ENCODE measurements at regions not wholly inside any gene's neighbourhood (a gene's known extent, or its start where the extent isn't known, plus 50 kb on each side); places are given as distances from the start of the nearest gene placed in this dataset.
A peak's percentile ranks its signal among the peaks of the same experiment; 100 is the strongest.

DNA sequence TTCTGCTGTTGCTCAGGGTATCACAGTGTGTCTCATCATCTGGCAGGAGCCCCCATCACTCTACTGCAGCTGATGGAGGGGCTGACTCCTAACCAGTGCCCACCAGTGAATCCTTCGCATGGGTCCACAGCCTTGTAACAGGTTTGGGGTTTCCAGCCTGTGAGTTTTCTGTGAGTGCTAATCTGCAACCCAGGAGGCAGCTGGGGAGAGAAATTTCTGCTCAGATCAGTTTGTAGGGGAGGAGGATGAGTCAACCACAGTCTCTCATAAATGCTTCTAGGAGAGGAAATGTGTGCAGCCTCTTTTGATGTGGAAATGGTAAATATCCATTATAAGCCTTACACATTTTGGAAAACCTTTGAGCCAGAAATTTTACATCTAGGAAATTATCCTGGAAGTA is 871.3 kb downstream of the AACS start:
- DNase-seq: no peak

DNA sequence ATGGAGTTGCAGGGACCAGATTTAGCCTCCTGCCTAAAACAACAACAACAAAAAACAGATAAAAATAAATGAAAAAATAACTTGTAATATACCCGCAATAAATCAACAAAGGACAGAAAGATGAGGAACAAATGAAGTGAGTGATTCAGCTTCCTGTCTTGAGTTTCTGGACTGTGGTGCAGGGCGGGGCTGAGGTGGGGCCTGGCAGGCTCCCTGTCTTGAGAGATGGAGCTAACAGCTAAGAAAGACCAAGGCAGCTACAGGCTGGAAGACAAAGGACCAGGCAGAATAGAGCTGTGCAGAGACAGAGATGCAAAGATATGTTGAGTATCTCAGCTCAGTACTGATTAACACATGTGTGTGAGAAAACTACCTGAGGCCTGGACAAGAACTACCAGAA is 879.2 kb downstream of the AACS start:
- DNase-seq: no peak

DNA sequence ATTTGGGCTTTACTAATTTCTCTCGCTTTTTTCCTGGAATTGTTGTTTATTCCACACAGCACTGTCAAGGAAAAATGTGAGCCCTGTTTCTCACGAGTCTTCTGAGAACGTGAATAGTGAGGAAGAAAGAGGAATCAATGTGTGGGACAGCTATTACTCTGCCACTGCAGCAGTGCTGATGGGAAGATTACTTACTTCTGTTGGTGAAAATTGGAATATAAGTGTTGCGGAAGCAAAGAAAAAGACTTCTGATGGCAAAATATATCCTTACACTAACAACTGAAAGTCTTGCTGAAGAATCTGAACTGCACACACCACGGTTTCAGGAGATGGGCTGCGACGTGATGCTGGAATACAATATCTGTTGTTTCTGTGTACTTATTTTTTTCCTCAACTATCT is 884.2 kb downstream of the AACS start:
- DNase-seq: no peak

DNA sequence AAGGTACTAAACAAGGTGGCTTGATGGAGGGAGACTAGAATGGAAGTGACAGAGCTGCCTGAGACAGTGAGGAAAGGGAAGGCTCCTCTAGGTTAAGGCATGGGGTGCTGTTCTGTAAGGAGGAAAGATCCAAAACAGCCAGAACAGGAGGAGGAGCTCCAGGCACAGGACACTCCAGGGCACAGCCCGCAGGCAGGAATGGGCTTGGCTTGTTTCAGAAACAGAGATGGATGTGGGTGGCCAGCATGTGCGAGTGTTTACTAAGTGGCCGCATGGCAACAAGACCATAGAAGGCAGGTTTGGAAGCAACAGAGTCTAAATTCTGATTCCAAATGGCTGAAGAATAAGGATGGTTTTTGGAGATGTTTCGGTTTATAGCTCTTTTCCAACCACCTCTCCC is 889.1 kb downstream of the AACS start:
- no peak for DNase-seq

GRCh38 chr12:125956186-125956585 is 891.0 kb downstream of the AACS start:
- DNase-seq: no peak

DNA sequence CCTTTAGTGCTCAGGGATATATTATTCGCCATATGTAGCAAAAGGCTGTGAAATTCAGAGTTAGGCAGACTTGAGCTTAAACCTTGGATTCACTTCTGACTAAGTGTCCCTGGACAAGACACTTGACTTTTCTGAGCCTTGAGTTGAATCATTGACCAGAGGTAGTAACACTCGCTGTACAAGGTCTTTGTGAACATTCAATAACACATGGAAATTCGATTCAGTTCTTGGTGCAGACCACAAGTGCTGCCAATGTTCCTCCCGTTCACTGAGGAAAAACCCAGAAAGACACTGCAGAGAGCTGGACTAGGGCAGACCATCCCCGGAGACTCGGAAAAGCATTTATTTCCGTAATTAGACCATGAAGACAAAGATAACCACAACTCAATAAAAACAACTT is 901.4 kb downstream of the AACS start:
- no peak for DNase-seq

- no peak for DNase-seq
Observed at GRCh38 chr12:125968413-125968812, 903.2 kb downstream of the AACS start.

- no peak for DNase-seq
Observed at GRCh38 chr12:125971981-125972380, 906.7 kb downstream of the AACS start.

DNA sequence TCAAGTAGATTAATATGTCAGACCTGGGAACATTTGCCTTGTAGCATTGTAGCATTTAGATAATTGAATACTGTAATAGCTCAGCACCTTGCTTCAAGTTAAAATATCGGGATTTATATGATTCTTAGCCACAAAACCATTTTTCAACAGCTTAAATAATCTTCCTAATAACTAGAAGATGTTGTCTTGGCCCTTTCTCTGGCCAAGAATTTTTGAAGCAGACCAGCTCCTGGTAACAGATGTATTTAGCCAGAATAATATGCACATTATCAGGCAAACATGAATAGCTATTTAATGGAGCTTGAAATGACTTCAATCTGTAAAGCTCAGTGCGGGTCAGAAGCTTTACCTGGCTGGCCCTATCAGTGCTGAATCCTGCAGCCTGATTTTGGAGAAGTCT is 913.1 kb downstream of the AACS start:
- no peak for DNase-seq

DNA sequence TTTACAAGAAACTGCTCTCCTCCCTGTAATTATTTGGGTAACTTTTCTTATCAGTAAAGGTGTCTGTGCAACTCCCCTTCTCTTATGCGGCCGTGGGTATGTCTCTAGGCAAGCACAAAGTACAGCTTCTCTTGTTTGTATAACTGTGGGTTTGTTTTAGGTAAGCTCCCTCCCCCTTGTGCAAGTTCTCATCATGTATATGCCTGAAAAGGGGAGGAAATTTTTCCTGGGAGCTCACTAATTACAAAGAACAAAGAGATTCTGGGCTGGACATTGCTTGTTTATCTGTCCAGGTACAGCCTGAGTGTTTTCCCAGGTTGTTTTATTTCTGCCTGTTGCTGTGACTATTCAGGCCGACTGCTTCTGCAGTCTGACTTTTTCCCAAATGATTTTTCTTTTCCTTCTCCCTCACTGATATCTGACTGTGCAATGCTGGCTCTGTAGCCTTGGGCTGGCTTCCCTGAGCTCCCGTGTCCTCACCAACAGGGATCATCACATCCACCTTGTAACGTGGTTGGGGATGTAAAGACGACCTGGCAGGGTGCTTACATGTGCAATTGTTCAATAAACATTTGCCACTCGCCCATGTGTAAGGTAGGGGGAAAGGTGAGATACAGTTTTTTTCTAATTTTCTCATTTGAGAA is 916.5 kb downstream of the AACS start:
- no peak for DNase-seq

- no peak for DNase-seq
Observed at GRCh38 chr12:125983094-125983783, 918.0 kb downstream of the AACS start.

GRCh38 chr12:125983784-125984500 is 918.7 kb downstream of the AACS start:
- no peak for DNase-seq

- DNase-seq: no peak
Observed at GRCh38 chr12:125988545-125988944, 923.3 kb downstream of the AACS start.

- DNase-seq: no peak
Observed at GRCh38 chr12:125989696-125990095, 924.5 kb downstream of the AACS start.

- no peak for DNase-seq
Observed at GRCh38 chr12:125996443-125996842, 931.2 kb downstream of the AACS start.

- no peak for DNase-seq
Observed at GRCh38 chr12:125999628-126000027, 934.4 kb downstream of the AACS start.

- no peak for DNase-seq
Observed at GRCh38 chr12:126019385-126019784, 954.1 kb downstream of the AACS start.

GRCh38 chr12:126021675-126022074 is 956.4 kb downstream of the AACS start:
- no peak for DNase-seq

DNA sequence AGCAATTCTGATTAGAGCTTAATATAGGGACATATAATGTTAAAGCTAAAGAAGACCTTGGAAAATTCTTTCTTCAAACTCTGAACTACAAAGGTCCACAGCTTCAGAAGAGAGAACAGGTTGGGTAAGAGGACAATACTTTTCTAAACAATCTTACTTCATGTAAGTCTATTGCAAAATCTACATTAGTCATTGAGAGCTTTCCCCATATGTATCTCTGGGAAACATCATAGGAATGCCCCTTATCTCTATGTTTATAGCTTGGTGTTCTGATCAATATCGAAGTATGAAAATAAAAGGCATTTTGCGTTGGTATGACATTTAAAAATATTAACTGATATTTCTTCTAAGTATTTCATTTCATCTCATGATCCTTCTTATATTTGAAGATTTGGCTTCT is 962.6 kb downstream of the AACS start:
- no peak for DNase-seq

- DNase-seq: no peak
Observed at GRCh38 chr12:126030573-126030972, 965.3 kb downstream of the AACS start.

DNA sequence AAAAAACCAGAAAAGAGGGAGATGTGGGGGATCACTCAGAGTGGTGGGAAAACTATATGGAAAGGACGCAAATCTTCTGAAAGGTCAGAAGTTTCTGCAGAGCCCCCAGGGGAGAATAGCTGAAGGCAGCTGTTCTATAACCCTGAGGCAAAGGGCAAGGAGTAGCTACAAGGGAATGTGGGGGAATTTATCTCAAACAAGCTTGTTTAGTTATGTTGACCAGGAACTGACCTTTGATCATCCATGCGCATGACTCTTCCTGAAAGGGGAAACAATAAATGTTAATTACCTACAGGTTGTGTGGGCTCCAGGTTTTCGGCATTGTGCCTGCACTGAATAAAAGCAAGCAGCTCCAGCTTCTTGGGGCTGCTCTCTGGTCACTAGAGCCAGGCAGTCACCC is 968.5 kb downstream of the AACS start:
- no peak for DNase-seq

DNA sequence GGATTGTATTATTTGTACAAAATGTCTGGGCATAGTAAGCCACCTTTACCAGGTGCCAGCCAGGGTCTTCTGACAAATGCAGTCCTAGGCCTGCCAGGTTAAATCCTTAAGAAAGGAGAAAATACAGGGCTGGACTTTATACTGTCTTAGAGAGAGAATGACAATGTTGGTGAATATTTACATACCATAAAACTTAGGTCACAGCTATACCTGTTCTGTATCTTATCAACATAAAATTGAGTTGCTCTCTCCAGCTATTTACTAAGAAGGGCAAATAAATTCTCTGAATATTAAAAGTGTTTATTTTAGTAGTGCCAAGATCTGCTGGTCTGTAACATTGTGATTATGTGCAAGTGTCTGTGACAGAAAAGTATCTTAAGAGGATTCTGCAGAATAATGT is 971.1 kb downstream of the AACS start:
- no peak for DNase-seq

- peak; percentile 13 for DNase-seq
Observed at GRCh38 chr12:126038434-126038833, 973.2 kb downstream of the AACS start.

- no peak for DNase-seq
Observed at GRCh38 chr12:126040307-126040706, 975.1 kb downstream of the AACS start.
